B cell (primary cell): ENCODE measurements at regions not wholly inside any gene's neighbourhood (a gene's known extent, or its start where the extent isn't known, plus 50 kb on each side); places are given as distances from the start of the nearest gene placed in this dataset.

Source experiments
- EZH2 ChIP-seq: IDR thresholded peaks from 2 replicates; pipeline ENCODE4 v1.6.1; 2012; ENCODE audit warnings: borderline replicate concordance, low read depth, mild to moderate bottlenecking, moderate library complexity, low read length; ENCODE audit not compliant: insufficient read depth, poor library complexity, severe bottlenecking
- TF ChIP-seq, protein P1 (sequence below): fragments of 200-600 bp; IDR thresholded peaks from one replicate; pipeline ENCODE4 v1.8.0; 2022; ENCODE audit warnings: antibody characterized with exemption, mild to moderate bottlenecking

DNA sequence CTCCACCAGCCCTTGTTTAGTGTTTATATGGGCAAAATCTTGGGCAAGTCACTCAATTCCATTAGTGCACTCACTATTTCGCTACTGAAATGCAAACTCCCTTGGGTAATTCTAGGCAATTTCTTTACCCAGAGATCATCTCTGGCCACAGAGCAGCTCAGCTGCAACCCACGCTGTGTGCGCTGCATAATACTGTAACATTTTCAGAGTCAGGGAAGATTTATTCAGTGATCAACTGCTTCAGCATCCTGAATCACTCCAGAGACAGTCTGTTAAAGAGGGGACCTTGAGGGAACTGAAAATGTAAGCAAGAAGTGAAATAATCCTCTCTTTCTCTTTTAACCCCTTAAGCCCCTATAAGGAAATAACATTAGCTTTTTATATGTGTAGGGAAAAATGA, 189.6 kb upstream of the FBXL4 start:
- TF ChIP-seq, protein P1, sequence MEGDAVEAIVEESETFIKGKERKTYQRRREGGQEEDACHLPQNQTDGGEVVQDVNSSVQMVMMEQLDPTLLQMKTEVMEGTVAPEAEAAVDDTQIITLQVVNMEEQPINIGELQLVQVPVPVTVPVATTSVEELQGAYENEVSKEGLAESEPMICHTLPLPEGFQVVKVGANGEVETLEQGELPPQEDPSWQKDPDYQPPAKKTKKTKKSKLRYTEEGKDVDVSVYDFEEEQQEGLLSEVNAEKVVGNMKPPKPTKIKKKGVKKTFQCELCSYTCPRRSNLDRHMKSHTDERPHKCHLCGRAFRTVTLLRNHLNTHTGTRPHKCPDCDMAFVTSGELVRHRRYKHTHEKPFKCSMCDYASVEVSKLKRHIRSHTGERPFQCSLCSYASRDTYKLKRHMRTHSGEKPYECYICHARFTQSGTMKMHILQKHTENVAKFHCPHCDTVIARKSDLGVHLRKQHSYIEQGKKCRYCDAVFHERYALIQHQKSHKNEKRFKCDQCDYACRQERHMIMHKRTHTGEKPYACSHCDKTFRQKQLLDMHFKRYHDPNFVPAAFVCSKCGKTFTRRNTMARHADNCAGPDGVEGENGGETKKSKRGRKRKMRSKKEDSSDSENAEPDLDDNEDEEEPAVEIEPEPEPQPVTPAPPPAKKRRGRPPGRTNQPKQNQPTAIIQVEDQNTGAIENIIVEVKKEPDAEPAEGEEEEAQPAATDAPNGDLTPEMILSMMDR: no peak
- TF ChIP-seq EZH2: no peak
